ENCODE measurements at regions not wholly inside any gene's neighbourhood (a gene's known extent, or its start where the extent isn't known, plus 50 kb on each side); places are given as distances from the start of the nearest gene placed in this dataset.

DNA sequence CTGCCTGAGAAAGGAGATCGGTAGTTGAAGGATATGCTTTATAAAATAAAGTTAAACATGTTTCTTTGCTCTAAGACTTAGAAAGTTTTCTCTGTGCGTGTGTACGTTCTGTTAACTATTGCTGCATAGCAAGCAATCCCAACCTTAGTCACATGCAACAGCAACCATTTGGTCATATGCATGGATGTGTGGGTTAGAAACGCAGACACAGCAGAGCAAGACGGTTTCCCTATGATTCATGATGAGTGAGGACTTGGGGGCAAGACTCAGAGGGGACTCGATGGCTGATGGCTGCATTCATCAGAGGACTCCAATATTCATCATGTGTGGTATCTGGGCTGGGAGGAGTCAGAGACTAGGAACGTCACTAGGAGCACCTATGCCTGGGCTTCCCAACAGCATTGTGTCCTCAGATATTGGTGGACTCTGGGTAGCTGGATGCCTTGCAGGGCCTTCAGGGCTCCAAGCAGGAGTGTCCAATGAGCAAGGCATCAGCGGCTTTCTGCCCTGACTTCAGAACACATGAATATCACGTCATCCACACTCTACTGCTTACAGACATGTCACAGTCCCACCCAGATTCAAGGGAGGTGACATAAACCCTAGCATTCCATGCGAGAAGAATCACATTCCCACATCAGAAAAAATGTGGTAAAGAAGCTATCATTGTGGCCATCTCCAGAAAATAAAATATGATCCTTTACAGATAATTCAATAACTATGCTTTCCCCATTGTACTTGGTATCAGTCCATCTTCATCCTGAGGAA is 731.2 kb downstream of the TNS3 start:
- no peak for DNase-seq

- DNase-seq = no peak
Observed at GRCh38 chr7:46848944-46849343, 733.0 kb downstream of the TNS3 start.

- DNase-seq = no peak
Observed at GRCh38 chr7:46848311-46848710, 733.6 kb downstream of the TNS3 start.

GRCh38 chr7:46847126-46847525 is 734.8 kb downstream of the TNS3 start:
- no peak for DNase-seq

DNA sequence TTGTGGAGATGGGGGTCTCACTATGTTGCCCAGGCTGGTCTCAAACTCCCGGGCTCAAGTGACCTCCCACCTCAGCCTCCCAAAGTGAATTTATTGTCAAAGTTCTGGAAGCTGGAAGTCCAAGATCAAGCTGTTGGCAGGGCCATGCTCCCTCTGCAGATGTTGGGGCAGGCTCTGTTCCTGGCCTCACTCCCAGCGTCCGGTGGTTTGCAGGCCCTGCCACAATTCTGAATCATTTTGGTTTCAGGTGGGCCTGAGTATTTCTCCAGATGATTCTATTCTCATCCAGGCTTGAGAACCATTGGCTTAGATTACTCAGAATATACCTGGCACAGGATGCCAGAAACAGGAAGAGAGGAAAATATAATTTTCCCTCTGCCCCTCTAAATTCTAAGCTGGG is 737.4 kb downstream of the TNS3 start:
- no peak for DNase-seq

GRCh38 chr7:46841248-46841647 is 740.7 kb downstream of the TNS3 start:
- no peak for DNase-seq

DNA sequence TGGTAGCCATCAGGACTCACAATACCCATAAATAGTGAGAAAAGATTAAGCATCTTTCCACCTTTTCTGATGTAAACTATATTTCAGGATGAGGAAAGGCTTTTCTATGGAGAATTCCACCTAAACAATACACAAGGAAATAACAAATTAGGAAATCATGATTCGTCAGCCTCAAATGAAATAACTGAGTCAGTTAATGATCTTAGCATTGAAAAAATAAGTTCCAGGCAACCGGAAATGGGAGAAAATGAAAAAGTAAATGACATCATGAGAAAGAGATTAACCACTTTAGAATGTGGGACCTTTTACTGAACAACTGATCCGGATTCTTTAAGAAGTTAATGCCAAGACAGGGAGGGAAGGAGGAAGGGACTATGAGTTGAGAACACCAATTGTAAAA is 742.3 kb downstream of the TNS3 start:
- no peak for DNase-seq

- no peak for DNase-seq
Observed at GRCh38 chr7:46838463-46838862, 743.4 kb downstream of the TNS3 start.

GRCh38 chr7:46835556-46835955 is 746.4 kb downstream of the TNS3 start:
- no peak for DNase-seq

DNA sequence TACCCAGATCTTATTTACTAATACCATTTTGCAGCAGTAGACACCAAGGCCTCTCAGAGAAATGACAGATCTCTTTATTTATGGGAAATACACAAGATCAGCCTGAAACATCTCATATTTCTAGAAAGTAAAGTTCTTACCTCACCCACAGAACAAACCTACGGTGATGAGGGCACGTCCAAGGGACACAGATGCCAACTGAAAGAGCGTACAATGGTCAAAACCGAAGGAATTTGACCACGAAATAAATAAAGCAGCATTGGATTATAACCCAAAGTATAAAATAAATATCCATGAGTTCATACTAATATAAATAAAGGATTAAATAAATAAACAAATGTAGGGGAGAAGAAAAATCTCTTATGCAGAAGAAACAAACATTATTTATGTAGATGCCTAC is 747.0 kb downstream of the TNS3 start:
- no peak for DNase-seq

DNA sequence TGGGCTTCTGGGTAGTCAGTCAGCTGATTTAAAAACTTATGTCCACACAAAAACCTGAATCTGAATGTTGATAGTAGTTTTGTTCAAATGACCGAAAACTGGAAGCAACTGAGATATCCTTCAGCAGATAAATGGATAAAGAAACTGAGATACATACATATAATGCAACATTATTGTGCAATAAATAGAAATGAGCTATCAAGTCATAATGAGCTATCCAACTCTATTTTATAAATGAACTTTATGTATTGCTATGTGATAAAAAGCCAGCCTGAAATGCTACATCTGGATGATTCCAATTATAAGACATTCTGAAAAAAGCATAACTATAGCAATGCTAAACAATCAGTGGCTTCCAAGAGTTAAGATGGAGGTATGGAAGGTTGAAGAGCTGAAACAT is 748.7 kb downstream of the TNS3 start:
- no peak for DNase-seq

GRCh38 chr7:46832136-46832535 is 749.8 kb downstream of the TNS3 start:
- DNase-seq = no peak

- DNase-seq = no peak
Observed at GRCh38 chr7:46819819-46820218, 762.1 kb downstream of the TNS3 start.

GRCh38 chr7:46814516-46815250 is 767.2 kb downstream of the TNS3 start:
- DNase-seq = no peak

GRCh38 chr7:46812101-46812675 is 769.7 kb downstream of the TNS3 start:
- DNase-seq = no peak

DNA sequence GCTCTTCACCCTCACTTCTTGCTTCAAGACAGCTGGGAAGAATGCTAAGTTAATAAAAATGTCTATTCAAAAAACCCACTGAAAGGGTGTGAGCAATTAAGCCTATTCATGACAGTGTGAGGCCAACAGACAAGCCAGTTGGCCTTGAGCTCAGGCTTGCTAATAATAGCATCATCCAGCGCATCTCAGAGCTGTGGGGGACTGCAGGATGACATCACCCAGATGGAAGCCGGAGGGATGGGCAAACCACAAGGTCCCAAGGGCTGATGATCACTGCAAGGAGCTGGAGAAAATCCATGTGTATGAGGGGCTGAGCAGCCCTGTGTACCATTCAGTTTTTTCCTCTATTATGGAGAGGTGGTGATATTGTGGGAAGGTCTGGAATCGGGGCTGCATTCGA is 770.4 kb downstream of the TNS3 start:
- DNase-seq = no peak

GRCh38 chr7:46810986-46811385 is 770.9 kb downstream of the TNS3 start:
- no peak for DNase-seq

DNA sequence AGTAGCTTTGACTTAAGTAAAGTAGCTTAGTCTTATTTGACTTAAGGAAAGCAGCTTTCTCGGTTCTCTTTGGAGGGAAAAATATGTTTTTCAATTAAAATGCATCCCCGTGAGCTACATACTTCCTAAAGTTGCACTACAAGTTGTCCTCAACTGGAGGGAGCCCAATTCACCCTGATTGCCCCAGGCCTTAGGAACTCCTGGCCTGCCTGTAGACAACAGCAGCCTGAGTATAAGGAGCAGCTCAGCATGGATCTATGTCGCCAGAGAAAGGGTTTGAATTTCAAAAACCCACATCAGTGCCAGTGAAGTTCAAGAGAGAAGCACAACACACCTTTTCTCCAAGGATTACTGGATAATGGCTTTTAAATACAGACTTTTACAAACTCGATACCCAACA is 772.0 kb downstream of the TNS3 start:
- DNase-seq = no peak

DNA sequence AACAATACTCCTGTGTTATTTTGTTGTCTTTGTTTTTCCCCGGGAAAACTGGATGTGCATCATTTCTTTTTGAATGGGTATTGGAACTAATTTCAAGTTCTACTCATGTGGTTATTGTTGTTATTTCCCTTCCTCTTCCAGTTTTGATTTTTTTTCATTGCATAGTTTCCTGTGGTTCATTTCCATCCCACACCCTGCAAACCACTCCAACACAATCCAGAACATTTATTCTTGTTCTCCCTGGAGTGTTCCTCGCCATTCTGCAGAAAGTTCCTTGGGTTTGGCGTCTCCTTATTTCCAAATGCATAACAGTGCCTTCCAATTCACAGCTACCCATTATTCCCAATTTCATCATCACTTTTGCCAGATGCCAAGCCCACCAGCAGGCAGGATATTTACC is 775.1 kb downstream of the TNS3 start:
- no peak for DNase-seq

GRCh38 chr7:46802479-46802878 is 779.4 kb downstream of the TNS3 start:
- DNase-seq = no peak

GRCh38 chr7:46791188-46791587 is 790.7 kb downstream of the TNS3 start:
- DNase-seq = no peak

DNA sequence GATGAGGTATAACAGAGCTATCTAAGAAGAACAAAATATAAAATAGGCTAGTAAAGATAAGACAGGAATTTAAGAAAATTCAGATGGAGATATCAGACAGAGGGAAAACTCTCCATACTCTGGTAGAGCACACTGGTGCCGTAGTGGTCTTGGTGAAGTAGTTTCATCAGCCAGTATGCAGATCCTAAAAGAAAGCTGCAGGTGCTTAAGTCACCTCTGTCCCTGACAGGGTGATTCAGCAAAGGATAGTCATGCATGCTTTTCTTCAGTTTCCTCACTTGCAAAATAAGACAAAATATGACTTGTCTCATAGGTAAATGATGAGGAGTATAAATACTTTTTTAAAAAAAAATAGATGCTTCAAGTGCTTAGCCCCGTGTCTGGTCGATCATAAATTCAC is 794.9 kb downstream of the TNS3 start:
- no peak for DNase-seq

- no peak for DNase-seq
Observed at GRCh38 chr7:46786221-46786954, 795.5 kb downstream of the TNS3 start.

DNA sequence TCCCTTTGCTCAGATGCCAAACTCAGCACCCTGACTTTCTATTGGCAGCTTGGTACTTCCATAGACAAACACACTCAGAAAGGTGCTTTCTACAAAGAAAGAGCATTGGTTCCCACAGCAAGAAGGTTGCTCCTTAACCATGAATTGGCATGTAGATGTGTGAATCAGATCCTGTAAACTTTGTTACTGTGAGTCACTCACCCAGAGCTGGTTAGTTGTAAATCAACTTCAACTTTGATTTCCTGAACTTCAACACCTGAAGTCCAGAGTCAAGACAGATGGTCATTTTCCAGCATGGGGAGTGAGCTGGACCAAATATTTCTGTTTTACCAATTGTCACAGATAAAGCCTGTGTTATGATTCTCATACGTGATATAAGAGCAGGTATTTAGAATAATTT is 797.2 kb downstream of the TNS3 start:
- DNase-seq = no peak
